ENCODE measurements at regions not wholly inside any gene's neighbourhood (a gene's known extent, or its start where the extent isn't known, plus 50 kb on each side); places are given as distances from the start of the nearest gene placed in this dataset.
"Not testable (repeated sequence)": the region's sequence is repeated elsewhere in the genome, so short reads cannot be mapped to it uniquely, and the experiment has no call there.

DNA sequence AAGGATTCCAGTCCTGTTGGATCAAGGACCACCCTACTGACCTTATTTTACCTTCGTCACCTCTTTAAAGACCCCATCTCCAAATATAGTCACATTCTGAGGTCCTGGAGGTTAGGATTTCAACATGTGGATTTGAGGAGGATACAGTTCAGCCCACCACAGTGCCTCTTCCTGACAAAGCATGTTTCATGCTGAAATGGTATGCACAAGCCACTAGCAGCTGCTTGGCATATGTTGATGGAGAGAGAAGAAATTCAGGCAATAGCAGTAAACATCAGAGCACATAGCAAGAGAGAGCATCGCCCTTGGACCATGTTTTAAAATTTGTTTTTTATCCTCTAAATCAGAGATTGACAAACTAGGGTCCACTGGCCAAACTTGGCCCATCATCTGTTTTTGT, 172.1 kb downstream of the PRKX start:
- no peaks in the 10 kb centered on the region for H3K9me3 ChIP-seq (ENCODE audit: severe bottlenecking)
- H3K27me3 ChIP-seq (ENCODE audit: insufficient read depth, low read depth, severe bottlenecking): no peaks in the 10 kb centered on the region
- H3K4me3 ChIP-seq (ENCODE audit: low read depth, low read length): no peak overlapping the region
- H3K36me3 ChIP-seq: no peaks in the 10 kb centered on the region
- no peak for DNase-seq
- no peak overlapping the region for H3K27ac ChIP-seq
- TF ChIP-seq, protein P1, sequence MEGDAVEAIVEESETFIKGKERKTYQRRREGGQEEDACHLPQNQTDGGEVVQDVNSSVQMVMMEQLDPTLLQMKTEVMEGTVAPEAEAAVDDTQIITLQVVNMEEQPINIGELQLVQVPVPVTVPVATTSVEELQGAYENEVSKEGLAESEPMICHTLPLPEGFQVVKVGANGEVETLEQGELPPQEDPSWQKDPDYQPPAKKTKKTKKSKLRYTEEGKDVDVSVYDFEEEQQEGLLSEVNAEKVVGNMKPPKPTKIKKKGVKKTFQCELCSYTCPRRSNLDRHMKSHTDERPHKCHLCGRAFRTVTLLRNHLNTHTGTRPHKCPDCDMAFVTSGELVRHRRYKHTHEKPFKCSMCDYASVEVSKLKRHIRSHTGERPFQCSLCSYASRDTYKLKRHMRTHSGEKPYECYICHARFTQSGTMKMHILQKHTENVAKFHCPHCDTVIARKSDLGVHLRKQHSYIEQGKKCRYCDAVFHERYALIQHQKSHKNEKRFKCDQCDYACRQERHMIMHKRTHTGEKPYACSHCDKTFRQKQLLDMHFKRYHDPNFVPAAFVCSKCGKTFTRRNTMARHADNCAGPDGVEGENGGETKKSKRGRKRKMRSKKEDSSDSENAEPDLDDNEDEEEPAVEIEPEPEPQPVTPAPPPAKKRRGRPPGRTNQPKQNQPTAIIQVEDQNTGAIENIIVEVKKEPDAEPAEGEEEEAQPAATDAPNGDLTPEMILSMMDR (IDR thresholded peaks at IDR 0.05; ENCODE audit: low read depth, low read length): no peak

DNA sequence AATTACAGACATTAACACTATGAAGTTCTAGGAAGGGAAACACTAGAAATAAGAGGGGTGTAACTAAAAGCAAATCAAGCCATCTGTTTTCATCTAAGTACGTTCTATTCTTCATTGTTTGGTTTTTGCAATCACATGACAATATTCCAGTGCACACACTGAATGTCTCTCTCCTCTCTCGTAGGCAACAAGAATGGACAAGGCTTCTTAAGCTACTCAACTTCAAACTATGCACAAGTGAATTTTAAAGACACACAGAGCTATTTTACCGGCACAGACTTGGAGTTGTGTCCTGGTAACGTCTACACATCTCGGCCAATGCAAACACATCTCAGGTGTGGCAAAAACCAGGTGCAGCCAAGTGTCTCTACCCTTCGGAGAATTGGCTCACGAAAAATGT, 173.3 kb downstream of the PRKX start:
- Histone ChIP-seq H3K36me3 (no peaks in the 10 kb centered on the region), H3K27me3 (ENCODE audit: insufficient read depth, low read depth, severe bottlenecking) (no peaks in the 10 kb centered on the region), H3K4me3 (ENCODE audit: low read depth, low read length) (no peak overlapping the region), H3K9me3 (ENCODE audit: severe bottlenecking) (no peaks in the 10 kb centered on the region), H3K27ac (no peak overlapping the region)
- TF ChIP-seq, protein P1 (IDR thresholded peaks at IDR 0.05; ENCODE audit: low read depth, low read length): no peak
- DNase-seq: no peak

DNA sequence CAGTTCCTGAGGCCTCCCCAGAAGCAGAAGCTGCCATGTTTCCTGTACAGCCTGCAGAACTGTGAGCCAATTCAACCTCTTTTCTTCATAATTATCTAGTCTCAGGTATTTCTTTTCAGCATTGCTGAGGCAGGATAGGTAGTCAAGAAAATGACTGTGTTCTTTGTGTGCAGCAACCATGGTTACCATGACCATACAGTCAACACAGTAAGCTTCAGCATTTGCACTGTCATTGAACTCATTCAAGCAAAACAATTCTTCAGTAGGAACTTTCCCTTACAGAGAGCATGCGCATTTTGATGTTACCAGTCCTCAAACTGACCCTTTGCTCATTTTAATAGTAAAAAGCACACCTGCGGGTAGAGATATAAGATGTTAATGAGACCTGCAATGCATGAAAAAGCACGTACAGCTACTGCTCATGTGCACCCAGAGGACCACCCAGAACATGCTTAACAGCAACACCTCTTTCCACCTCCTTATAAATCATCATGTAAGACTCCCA, 180.8 kb downstream of the PRKX start:
- Histone ChIP-seq H3K9me3 (ENCODE audit: severe bottlenecking) (no peaks in the 10 kb centered on the region), H3K4me3 (ENCODE audit: low read depth, low read length) (no peak overlapping the region), H3K27ac (no peak overlapping the region), H3K36me3 (no peaks in the 10 kb centered on the region), H3K27me3 (ENCODE audit: insufficient read depth, low read depth, severe bottlenecking) (peaks cover 5% of the 10 kb centered on the region)
- TF ChIP-seq, protein P1 (IDR thresholded peaks at IDR 0.05; ENCODE audit: low read depth, low read length): no peak
- no peak for DNase-seq

DNA sequence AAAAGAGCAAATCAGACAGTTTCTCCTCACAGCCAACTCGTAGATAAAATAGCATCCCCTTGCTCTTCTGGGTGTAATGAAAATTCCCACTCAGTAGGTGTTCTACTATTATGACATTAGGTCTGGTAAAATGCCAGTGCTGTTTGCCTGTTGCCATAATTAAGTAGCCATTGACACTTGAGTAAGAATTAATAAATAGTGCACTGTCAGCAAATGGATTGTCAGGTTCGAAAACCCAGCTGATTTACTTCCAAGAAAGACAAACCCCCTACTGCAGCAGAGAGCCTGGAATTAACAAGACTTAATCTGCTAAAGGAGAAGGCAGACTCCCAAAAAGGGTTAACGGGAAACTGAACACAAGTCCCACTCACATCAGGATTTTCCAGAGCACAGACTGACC, 182.0 kb downstream of the PRKX start:
- not testable (repeated sequence) for H3K27ac ChIP-seq; H3K9me3 ChIP-seq (ENCODE audit: severe bottlenecking); H3K27me3 ChIP-seq (ENCODE audit: insufficient read depth, low read depth, severe bottlenecking); H3K36me3 ChIP-seq; DNase-seq; H3K4me3 ChIP-seq (ENCODE audit: low read depth, low read length)

DNA sequence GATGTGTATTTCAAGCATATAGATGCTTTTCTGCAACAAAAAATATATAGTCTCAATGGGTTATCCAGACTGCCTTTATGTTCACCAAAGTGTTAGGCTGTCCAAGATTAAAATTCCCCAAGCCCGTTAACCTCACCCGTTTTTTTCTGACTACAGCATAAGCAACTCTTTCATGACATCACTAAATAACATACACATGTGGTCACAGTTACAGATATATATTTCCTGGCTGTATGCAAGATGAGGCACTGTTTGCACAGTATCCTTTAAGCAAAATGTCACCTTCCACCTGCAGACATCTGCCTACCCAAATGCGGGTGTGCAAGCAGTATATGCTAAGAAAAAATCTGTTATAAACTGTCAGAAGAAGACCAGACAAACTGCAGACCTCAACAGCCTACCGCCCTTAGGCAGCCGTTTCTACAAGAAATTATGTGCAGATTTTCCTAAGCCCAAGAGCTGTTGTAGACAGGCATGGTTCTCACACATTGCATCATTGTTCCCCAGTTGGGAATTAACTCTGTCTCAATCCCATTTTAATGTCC, 183.1 kb upstream of the MXRA5 start:
- no peak overlapping the region for H3K27ac ChIP-seq
- H3K36me3 ChIP-seq: no peaks in the 10 kb centered on the region
- TF ChIP-seq, protein P1 (IDR thresholded peaks at IDR 0.05; ENCODE audit: low read depth, low read length): no peak
- H3K4me3 ChIP-seq (ENCODE audit: low read depth, low read length): no peak overlapping the region
- H3K9me3 ChIP-seq (ENCODE audit: severe bottlenecking): no peaks in the 10 kb centered on the region
- H3K27me3 ChIP-seq (ENCODE audit: insufficient read depth, low read depth, severe bottlenecking): peaks cover 6% of the 10 kb centered on the region
- DNase-seq: no peak

DNA sequence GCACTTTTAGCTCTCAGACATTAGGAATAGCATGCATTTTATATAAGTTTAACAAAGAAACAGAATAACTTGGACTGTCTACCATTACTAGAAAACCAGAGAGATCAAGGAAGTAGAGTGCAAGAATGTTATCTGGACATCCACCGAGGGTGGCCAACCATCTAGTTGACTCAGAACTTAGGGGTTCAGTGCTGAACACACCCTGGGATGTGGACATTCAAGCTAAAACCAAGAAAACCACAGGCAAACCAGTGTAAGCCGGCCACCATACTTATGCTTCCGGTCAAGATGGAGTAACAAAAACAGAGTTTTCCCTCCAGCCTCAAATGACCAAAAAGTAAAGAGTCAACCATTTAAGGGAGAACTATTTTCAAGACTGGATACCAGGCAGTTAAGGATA, 181.4 kb upstream of the MXRA5 start:
- no peak overlapping the region for H3K4me3 ChIP-seq (ENCODE audit: low read depth, low read length)
- no peaks in the 10 kb centered on the region for H3K36me3 ChIP-seq
- TF ChIP-seq, protein P1 (IDR thresholded peaks at IDR 0.05; ENCODE audit: low read depth, low read length): no peak
- H3K9me3 ChIP-seq (ENCODE audit: severe bottlenecking): no peaks in the 10 kb centered on the region
- no peak overlapping the region for H3K27ac ChIP-seq
- no peak for DNase-seq
- peaks cover 6% of the 10 kb centered on the region for H3K27me3 ChIP-seq (ENCODE audit: insufficient read depth, low read depth, severe bottlenecking)

Data from WERI-Rb-1 (cell line).